ENCODE measurements at regions not wholly inside any gene's neighbourhood (a gene's known extent, or its start where the extent isn't known, plus 50 kb on each side); places are given as distances from the start of the nearest gene placed in this dataset.
"Not testable (repeated sequence)": the region's sequence is repeated elsewhere in the genome, so short reads cannot be mapped to it uniquely, and the experiment has no call there.

DNA sequence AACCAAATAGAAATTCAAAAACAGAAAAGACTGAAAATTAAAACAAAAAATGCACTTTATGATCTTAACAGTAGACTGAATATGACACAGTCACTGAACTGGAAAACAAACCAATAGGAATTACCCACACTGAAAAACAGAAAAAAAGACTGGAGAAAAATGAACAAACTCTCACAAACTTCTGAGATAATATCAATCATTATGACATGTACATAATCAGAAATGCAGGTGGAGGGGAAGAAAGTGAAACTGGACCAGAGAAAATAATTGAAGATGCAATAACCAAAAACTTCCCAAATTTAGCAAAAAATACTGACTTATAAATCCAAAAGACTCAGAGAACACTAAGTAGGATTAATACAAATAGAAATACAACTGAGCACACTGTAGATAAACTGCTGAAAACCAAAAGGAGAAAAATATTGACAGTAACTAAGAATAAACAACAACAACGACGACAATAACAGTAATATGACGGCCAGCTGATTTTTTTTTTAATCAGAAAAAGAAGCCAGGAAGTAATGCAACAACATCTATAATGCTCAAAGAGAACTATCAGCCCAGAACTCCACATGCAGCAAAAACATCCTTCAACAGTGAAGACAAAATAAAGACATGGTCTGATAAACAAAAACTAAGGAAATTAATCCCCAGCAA, 108.1 kb downstream of the ZFAND4 start:
- DNase-seq (ENCODE audit: low spot score), result no peak

DNA sequence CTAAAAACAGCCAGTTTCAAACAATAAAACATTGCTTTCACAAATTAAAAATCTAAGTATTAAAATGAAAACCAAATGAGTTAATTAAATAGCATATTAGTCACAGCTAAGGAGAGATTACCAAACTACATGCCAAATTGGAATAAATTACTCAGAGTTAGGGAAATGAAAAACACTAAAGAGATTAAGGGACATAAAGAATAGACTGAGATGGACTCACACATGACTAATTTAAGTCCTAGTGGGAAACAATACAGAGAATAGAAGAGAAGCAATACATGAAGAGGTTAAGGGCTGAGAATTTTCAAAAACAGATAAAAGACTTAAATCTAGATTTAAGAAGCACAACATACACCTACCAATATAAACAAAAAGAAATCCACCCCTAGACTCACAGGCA, 110.6 kb downstream of the ZFAND4 start:
- no peak for DNase-seq (ENCODE audit: low spot score)

- no peak for DNase-seq (ENCODE audit: low spot score)
Observed at GRCh38 chr10:45560262-45560661, 112.3 kb downstream of the ZFAND4 start.

- DNase-seq (ENCODE audit: low spot score), result no peak
Observed at GRCh38 chr10:45558425-45558824, 114.1 kb downstream of the ZFAND4 start.

DNA sequence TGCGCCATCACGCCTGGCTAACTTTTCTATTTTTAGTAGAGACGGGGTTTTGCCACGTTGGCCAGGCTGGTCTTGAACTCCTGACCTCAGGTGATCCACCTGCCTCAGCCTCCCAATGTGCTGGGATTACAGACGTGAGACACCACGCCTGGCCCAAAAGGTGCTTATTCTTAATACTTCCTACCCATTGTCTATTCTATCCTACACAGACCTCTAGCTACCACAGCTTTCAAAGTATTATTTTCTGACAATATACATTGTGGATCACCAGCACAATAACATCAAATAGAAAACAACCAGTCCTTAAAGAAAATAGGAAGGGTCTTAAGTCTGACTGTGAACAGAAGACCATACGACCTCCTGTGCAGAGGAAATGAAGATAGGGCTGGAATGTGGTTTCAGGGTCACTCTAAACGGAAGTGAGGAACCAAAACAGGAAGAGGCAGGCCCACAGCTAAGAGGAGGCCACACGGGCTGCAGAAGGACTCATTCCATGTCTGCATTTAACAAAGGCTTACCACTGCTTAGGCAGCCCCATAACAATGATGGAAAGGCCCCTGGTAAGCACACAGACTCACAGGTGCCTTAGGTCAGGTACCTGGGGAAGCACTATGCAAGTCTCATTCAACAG, 115.2 kb downstream of the ZFAND4 start:
- DNase-seq (ENCODE audit: low spot score), result no peak

DNA sequence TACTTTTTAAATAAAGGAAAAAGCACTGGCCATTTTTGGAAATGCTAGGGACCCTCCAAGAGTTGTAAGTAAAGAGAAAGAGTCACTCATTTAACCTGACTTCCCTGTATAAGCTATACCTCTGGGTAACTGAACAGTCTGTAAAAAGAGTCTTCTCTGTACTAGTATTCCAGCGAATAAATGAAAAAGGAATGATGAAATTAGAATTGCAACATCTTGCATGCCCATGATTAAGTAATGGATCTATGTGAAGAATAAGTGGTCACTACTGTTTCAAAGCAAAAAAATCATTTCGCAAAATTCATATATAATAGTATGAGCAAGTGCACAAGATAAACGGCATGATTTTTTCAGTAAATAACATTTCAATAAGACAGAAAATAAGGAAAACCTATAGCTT, 116.8 kb downstream of the ZFAND4 start:
- no peak for DNase-seq (ENCODE audit: low spot score)

- not testable (repeated sequence) for DNase-seq (ENCODE audit: low spot score)
Observed at GRCh38 chr10:45555332-45555731, 117.2 kb downstream of the ZFAND4 start.

DNA sequence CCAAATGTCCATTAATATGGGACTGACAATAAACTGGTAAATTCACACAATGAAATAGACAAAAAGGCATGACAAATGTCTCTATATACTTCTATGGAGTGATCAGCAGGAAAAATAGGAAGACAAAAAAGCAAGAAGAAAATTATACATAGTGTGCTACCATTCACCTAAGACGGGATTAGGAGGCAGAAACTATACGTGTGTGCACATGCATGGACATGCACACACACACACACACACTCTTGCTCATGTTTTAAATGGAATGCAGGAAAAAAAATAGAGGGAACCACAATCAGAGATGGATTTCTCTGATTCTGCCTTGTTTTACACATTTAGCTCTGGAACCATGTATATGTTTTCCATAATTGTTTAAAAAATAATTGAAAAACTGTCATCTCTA, 119.0 kb downstream of the ZFAND4 start:
- DNase-seq (ENCODE audit: low spot score), result no peak

DNA sequence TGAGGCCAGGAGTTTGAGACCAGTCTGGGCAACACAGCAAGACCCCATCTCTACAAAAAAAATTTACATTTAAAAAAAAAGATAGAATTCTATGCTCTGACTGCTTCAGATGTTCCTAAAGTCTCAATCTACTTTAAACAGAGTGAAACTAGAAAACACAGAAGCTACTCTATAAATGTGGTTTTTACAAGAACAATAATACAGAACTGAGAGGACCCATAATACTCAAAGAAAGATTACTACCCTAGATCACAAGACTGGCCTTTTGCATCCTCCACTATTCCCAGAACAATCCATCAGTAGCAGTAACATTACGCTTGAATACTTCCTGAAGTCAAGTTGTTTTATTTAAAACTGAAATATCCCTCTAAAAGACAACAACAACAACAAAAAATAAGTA, 119.4 kb downstream of the ZFAND4 start:
- DNase-seq (ENCODE audit: low spot score), result no peak

DNA sequence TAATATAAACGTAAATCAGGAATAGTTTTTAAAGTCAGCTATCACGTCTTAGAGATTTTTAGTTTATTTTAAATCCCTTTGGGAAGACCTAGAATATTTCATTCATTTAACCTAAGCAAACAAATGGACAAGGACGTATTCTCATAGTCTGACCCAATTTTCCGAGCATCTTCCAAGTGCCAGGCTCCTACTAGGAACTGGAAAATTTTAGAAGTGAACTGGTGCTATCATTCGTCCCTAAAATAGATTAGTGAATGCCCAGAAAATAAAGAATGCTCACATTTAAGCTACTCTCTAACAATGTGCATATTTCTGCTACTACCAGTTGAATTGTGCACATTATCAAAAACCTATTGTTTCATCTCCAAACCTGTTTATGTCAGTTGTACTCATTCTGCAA, 120.1 kb downstream of the ZFAND4 start:
- no peak for DNase-seq (ENCODE audit: low spot score)

GRCh38 chr10:45550903-45551786, 121.4 kb downstream of the ZFAND4 start:
- DNase-seq (ENCODE audit: low spot score), result peak; percentile 45

DNA sequence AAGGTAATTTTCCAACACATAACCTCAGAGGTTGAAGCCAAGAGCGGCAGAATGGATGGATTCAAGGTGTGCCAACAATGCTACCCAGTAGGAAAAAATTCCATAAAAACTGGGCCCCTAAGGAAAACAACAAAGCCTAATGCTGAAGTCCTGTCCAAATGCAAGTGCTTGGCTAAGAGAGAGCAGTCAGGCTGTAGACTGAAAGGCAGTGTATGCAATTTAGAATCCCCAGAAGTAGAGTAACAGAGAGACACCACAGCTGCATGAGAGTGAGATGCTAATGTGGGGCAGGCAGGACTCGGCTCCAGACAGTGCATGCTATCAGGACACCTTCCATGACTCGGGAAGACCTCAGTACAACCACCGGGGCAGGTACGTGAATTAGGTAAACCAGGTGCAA, 124.5 kb downstream of the ZFAND4 start:
- no peak for DNase-seq (ENCODE audit: low spot score)

DNA sequence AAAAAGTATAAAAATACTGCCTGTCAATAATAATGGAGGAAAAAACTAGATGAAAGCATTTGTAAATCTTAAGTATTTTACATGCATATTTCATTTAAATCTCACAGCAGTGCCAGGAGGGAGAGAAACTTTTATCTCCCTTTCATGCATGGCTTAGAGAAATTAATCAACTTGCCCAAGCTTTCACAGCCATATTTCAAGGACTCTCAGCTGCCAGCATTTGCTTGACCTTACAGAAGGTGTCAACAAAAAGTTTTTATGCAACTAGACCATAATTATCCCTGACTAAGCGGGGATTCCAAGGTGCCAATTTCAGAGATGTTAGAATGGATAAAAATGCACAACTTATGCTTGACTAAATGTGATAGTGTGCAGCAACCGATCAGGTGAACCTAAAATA, 125.4 kb downstream of the ZFAND4 start:
- DNase-seq (ENCODE audit: low spot score), result no peak

GRCh38 chr10:45545150-45545549, 127.4 kb downstream of the ZFAND4 start:
- DNase-seq (ENCODE audit: low spot score), result no peak

- peak; percentile 62 for DNase-seq (ENCODE audit: low spot score)
Observed at GRCh38 chr10:45544191-45544590, 128.4 kb downstream of the ZFAND4 start.

- DNase-seq (ENCODE audit: low spot score), result not testable (repeated sequence)
Observed at GRCh38 chr10:45541032-45541431, 131.5 kb downstream of the ZFAND4 start.

DNA sequence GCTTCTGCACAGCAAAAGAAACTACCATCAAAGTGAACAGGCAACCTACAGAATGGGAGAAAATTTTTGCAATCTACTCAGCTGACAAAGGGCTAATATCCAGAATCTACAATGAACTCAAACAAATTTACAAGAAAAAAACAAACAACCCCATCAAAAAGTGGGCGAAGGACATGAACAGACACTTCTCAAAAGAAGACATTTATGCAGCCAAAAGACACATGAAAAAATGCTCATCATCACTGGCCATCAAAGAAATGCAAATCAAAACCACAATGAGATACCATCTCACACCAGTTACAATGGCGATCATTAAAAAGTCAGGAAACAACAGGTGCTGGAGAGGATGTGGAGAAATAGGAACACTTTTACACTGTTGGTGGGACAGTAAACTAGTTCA, 132.0 kb downstream of the ZFAND4 start:
- DNase-seq (ENCODE audit: low spot score), result not testable (repeated sequence)

- not testable (repeated sequence) for DNase-seq (ENCODE audit: low spot score)
Observed at GRCh38 chr10:45539569-45539968, 133.0 kb downstream of the ZFAND4 start.

- no peak for DNase-seq (ENCODE audit: low spot score)
Observed at GRCh38 chr10:45534572-45534971, 138.0 kb downstream of the ZFAND4 start.

DNA sequence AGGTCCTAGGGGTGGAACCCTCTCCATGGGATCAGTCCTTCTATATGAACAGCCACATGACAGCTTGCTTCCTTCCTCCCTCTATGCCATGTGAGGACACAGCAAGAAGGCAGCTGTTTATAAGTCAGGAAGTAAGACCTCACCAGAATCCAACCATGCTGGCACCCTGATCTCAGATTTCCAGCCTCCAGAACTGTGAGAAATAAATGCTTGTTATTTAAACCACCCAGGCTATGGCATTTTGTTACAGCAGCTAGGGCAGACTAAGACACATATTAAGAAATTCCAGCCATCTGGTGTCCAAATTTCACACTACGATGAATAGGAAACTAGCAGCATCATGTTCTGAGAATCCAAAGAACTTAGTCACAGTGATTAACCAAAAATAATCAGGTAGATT, 140.1 kb downstream of the ZFAND4 start:
- peak; percentile 49 for DNase-seq (ENCODE audit: low spot score)

DNA sequence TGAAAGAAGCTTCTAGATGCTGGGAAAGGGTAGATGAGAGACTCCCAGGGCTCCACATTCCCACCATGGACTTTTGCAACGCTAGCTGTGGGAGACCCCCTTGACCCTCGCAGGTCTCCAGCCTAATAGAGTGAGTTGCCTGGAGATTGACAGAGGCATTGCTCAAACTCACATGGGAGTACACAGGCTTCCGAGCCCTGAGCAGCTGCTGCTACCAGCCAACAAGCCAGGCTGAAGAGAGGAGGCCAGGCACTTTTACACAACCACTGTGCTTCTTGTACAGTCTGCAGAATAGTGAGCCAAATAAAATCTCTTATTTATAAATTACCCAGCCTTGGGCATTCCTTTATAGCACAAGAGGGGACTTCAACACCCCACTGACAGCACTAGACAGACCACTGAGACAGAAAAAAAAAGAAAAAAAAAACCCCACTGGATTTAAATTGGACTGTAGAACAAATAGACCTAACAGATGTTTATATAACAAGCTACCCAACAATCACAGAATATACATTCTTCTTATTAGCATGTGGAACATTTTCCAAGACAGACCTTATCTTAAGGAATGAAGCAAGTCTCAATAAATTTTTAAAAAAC, 146.2 kb downstream of the ZFAND4 start:
- no peak for DNase-seq (ENCODE audit: low spot score)

- no peak for DNase-seq (ENCODE audit: low spot score)
Observed at GRCh38 chr10:45520476-45520875, 146.5 kb downstream of the ALOX5 start.

GRCh38 chr10:45518741-45519140, 144.7 kb downstream of the ALOX5 start:
- DNase-seq (ENCODE audit: low spot score), result no peak
